Stimulated activated CD4-positive, alpha-beta T cell treated with anti-CD3 and anti-CD28 coated beads, Interleukin-4, amount 100 ng/mL, for 1 hour (primary cell): ENCODE measurements at regions not wholly inside any gene's neighbourhood (a gene's known extent, or its start where the extent isn't known, plus 50 kb on each side); places are given as distances from the start of the nearest gene placed in this dataset.

Source experiments
- DNase-seq: peaks from one replicate; pipeline ENCODE4 v3.0.0-alpha.2; 2020

DNA sequence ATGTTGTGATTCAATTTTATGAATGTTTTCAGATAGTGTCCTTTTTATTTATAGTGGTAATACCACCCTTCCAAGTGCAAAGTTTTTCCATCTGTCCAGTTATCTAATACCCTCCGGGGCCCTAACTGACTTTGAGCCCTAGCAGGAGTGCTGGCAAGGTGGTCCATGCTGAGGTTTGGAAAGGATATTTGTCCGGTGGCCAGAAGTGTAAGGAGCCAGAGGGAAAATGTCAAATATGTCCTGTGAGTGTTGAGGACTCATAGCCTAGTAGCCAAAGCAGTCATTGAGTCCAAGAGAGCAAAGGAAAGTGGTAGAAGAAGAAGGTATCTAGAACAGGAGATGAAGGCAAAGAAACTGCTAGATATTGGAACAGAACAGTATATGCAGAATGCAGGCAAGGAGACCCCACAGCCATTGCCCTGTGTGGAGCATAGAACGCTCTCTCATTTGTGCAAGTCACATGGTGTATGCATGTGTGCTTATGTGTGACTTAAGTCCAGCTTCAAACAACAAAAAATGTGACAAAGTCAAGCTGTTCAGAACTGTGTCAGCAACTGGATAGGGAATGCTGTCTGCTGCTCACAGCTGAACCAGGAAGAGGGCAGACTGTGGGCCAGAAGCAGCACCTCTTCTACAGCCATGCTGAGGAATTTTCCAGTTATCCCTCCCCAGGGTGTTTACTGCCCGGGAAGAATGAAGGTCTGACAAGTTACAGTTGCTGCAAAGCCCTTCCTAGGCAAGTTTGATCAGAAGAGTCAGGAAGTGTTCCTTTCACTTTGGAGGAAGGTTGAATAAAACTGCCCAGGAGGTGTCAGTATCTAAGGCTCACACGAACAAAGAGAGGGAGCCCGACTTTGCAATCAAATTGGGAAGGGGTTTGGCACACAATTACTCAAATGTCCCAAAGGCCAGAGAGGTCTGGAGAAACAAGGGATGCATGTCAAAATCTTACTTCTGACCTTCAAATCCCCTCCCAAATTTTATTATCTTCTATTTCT is 463.3 kb upstream of the DMAC1 start:
- no peak for DNase-seq

GRCh38 chr9:8261737-8262136 is 462.2 kb upstream of the DMAC1 start:
- DNase-seq, result no peak

- DNase-seq, result no peak
These were observed 459.4 kb upstream of the DMAC1 start for GRCh38 chr9:8259028-8259427.

- no peak for DNase-seq
These were observed 457.3 kb upstream of the DMAC1 start for GRCh38 chr9:8256880-8257279.

- DNase-seq, result no peak
These were observed 456.3 kb upstream of the DMAC1 start for GRCh38 chr9:8255850-8256249.

DNA sequence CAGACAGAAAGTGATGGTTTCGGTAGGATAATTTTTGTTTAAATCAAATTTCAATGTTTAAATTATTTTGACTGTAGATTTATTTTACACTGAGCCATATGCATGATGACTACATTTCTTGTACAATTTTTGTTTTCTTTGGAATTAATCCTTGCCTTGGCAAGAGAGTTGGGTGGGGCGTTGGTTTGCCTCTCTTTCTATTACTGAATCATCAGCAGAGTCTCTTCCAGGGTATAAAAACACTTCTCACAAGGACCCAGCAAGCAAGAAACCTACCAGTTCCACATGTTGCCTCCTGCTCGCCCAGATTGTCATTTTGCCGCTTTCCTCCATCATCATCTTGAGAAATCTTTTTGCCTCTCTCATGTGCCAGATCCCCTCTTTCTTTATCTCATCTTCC is 455.0 kb upstream of the DMAC1 start:
- DNase-seq, result no peak

DNA sequence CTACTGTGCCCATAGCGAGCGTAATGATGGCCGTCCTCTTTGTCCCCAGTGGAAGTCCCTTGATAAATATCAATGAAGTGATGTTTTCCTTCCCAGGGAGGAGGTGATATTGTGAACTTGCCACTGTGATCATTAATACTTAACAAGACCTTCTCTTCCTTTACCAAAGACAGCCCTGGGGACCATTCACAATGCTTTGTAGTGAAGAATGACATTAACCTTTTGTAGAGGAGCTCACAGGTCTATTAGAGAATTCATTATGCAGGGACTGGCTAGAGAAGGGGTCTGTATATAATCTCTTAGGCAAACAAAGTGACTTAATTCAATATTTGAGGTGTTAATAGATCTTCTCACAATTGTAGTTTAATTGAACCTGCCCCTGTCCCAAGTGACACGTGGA is 452.9 kb upstream of the DMAC1 start:
- DNase-seq, result no peak

DNA sequence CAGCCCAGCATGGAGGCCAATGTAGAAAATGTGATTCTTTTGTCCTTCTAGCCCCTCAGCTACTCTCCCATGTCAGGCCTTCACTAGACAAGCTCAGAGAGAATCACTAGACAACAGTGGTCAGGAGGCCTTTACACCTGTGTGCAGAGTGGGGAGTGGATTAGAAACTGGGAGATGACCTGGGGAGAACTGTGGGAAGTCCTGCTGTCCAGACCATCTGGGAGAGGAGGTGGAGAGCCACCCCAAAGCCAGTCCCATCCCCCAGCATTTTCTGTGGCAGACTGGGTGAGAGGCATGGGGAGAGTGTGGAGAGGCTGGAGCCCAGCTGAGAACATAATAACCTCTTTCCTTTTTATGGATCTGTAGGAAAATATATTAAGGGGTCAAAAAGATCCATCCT is 452.0 kb upstream of the DMAC1 start:
- no peak for DNase-seq

GRCh38 chr9:8244505-8245092 is 445.0 kb upstream of the DMAC1 start:
- DNase-seq, result no peak

DNA sequence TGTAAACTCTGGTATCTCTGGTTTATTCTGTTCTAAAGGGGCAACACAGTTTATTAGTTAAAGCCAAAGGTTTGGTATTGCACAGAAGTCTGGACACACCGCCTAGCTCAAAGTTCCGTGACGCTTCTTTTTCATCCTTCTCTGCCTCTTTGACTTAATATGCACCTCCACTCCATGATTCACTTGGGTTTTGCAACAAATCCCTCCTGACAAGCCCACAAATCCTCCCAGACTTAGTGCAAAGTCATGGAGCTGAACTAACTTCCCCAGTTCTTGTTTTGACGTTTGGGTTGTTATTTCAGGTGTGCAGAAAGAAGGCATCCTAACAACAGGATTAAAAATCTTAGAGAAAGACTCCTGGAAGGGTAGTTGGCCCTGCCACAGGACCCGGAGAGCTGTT is 441.6 kb upstream of the DMAC1 start:
- no peak for DNase-seq

DNA sequence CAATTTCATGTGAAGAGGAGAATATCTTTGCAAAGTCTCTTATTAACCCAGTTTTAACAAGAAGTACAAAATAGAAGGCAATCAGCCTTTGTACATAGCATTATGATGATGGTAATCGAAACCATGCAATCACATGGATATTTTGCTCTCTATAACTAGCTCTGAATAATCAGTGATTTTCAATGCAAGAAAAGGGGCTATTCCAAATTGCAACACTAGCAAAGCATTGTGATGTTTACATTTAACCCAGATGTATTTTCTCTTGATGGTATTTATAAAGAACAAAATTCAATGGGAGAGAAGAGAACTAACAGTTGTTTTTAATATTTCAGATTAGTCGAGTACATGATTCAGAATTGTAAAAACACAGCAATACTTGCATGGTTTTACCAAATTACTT is 437.5 kb upstream of the DMAC1 start:
- DNase-seq, result no peak

DNA sequence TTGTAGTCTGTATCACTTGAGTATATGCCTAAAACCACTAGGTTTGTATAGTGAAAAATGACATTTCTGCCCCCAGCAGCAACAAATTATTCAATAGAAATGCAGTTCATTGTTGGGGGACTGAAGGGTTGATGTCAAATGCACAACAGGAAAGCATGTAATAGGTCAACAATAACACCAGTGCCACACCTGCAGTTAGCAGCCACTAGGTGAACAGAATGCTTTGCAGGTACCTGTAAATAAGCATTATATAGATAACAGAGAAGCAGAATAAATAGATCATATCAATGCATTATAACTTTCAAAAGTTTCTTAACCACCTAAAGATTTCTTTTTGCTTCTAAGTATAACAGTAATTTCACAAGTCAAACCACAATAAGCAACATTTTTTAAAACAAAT is 435.9 kb upstream of the DMAC1 start:
- DNase-seq, result no peak

DNA sequence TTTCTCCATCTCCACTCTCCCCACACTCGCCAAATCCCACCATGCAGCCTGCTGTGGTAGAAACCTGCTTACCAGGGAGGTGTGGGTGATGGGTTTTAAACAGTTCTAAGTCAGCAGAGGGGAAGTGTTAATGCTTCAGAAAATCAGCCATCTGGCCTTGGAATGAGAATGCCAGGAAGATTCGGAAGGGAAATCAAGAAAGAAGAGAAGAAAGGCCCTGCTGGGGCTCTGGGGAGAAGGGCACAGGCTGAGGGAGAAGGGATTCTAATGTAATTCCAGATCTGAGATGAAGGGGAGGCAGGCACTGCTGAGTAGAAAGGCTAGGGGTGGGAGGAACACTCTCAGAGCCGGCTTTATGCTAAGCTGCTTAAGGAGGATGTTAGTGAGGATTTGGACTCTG is 434.7 kb upstream of the DMAC1 start:
- DNase-seq, result no peak

- DNase-seq, result no peak
These were observed 433.1 kb upstream of the DMAC1 start for GRCh38 chr9:8232726-8233125.

DNA sequence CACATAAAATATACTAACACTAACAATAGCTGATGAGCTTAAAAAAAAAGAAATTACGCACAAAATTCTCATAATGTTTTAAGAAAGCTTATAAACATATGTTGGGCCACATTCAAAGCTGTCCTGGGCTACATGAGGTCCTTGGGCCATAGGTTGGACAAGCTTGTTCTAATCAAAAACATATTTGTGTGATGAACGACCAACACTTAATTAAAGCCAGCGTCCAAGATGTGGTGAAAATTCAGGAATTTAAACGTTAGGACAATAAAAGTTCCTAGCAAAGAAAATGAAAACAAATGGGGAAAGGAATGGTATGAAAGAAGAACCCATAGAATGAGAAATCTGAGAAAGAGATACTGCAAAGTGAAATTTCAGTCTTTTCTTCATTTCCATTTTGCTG is 429.6 kb upstream of the DMAC1 start:
- no peak for DNase-seq

- no peak for DNase-seq
These were observed 424.8 kb upstream of the DMAC1 start for GRCh38 chr9:8224381-8224801.

DNA sequence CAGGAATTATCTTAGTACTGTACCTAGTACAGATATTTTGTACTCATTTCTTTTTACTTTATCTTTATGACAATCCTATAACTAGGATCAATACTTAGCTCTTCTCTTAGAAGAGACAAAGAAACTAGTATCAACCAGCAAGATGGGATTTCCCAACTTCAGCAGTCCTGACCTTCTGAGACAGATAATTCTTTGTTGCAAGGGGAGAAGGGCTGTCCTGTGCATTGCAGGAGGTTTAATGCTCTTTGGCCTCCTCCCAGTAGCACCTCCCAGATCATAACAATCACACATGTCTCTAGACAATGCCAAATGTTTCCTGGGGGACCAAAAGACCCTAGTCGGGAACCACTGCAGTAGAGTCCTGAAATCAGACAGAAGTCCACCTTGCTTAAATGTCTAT is 424.3 kb upstream of the DMAC1 start:
- no peak for DNase-seq

DNA sequence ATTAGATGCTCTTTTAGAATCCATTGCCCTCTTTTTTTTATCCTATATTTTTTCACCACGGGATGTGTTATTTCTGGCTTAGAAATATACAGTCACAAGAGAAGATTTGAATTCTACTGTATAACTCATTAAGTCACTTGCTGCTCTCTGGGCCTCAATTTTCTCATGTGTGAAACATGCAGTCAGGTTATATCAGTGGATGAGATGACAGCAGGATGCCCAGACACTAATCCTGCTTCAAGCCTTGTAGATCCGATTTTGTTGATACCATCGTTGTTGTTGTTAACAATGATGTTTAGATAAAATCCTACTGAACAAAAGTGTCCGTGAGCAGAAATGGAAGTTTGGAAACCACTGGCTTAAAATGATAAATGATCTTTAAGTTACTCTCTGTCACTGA is 421.9 kb upstream of the DMAC1 start:
- no peak for DNase-seq

DNA sequence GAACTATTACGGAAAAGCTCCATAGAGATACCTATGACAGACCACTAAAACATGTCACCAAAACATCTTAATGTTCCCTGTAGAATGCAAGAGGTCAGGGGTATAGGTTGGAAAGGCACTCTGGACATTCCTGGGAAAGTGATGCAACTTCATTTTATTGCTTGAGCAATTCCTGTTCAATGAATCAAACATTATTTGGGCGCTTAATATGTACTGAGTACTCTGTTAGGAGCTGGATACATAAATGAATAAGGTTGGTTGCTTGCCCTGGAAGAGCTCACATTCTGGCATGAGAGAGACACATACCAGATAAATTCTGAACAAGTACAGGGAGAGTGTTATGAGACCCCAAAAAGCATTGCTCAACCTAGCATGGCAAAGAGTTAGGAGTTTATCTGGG is 408.9 kb upstream of the DMAC1 start:
- no peak for DNase-seq

DNA sequence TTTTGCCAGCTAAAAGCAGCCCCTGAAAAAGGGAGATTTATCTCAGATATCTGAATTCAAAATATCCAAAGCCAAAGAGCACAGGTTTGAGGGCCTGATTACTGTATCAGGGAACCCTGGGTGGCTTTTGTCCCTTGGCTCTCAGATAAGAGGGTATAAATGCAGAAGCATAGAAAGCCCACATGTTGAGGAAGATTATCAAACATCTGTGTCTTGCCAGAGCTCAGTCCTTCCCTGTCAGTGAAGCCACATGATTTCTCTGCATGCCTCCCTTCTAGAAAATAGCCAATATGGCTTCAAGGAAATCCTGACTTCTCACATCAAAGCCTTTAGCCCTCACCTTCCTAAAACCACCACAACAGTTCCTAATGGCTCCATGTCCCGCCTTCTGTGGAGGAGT is 408.0 kb upstream of the DMAC1 start:
- no peak for DNase-seq

- no peak for DNase-seq
These were observed 407.1 kb upstream of the DMAC1 start for GRCh38 chr9:8206720-8207119.

- no peak for DNase-seq
These were observed 406.0 kb upstream of the DMAC1 start for GRCh38 chr9:8205576-8205975.

DNA sequence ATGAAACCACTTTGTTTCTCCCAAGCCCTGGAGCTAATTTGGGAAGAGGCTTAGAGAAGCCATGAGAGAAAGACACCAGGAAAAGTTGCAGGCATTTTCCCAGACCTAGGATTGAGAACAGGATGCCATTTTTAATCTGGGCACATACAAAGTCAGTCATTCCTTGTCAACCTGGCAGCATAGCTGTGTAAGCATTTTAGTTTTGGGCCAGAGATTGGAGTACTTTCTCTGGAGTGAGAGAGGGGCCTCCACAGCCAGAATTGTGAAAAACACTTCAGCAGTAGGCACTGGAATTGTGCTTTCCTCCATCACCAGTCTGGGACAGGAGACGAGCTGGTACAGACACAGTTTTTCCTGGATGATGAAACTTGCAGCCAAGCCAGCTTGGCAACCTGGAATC is 390.3 kb upstream of the DMAC1 start:
- no peak for DNase-seq

DNA sequence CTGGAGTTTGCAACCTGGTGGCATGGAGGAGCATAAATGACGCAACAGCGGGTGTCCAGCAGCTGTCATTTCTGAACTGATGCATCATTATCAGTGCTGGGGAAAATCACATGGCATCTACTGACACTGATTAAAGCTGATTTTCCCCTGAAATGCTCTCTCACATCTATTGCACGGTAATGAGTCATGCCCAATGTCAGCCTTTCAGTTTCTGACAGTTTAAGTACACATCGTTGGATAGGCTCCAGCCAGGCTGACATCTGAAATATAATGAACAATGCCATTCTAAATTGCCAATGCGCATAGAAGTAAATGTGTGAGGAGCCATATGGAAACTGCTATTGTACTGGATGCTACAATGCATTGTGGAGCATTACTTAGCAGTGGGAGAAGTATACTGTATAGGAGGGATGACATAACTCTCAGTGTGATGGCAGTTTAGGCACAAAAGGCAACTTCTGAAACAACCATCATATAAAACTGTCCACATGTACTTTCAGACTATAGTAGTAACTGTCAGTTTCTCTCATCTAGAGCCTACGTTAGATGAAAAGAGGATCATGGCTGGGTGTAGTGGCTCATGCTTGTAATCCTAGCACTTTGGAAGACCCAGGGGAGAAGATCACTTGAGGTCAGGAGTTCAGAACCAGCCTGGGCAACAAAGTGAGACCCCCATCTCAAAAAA is 389.3 kb upstream of the DMAC1 start:
- no peak for DNase-seq
